Tibial nerve (tissue), 3 donors: ENCODE measurements at regions not wholly inside any gene's neighbourhood (a gene's known extent, or its start where the extent isn't known, plus 50 kb on each side); places are given as distances from the start of the nearest gene placed in this dataset.

Experiments used
- POLR2A ChIP-seq, 2 donors: fragments of 450-650 bp; IDR thresholded peaks; one replicate each; pipeline ENCODE4 v1.6.1; 2017; ENCODE audit warnings: antibody characterized with exemption in 2 of 2, mild to moderate bottlenecking in 2 of 2, moderate library complexity in 2 of 2
- TF ChIP-seq, protein P1 (sequence below), 5 experiments: fragments of 200-600 bp in 3 of 5; fragments of 450-650 bp in 2 of 5; sonication (generic) in 3 of 5; IDR thresholded peaks; one replicate each; pipeline ENCODE4 v1.5.1; 2016 to 2019; ENCODE audit warnings: antibody characterized with exemption in 5 of 5, mild to moderate bottlenecking in 3 of 5, moderate library complexity in 2 of 5

DNA sequence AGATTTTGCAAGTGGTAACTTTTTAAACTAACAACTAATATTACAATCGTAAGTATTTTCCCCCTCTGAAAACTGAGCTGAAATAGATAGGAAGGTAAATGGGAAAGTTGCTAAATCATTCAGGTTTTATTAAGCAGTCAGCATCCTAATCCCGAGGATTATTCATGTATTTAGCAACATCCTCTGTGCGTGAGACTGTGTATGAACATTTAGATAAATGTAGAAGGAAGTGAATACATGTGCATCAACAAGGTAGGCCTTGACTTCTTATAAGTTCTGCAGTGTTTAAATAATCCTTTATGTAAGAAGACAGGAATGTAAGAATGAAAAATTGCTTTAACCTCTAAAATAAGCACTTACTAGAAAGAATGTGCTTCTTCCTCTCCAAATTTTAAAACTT lies 745.9 kb upstream of the TENM4 start:
- no peak for TF ChIP-seq POLR2A (IDR thresholded peaks at IDR 0.05)
- TF ChIP-seq, protein P1, sequence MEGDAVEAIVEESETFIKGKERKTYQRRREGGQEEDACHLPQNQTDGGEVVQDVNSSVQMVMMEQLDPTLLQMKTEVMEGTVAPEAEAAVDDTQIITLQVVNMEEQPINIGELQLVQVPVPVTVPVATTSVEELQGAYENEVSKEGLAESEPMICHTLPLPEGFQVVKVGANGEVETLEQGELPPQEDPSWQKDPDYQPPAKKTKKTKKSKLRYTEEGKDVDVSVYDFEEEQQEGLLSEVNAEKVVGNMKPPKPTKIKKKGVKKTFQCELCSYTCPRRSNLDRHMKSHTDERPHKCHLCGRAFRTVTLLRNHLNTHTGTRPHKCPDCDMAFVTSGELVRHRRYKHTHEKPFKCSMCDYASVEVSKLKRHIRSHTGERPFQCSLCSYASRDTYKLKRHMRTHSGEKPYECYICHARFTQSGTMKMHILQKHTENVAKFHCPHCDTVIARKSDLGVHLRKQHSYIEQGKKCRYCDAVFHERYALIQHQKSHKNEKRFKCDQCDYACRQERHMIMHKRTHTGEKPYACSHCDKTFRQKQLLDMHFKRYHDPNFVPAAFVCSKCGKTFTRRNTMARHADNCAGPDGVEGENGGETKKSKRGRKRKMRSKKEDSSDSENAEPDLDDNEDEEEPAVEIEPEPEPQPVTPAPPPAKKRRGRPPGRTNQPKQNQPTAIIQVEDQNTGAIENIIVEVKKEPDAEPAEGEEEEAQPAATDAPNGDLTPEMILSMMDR (IDR thresholded peaks at IDR 0.05): no peak
